ENCODE measurements at regions not wholly inside any gene's neighbourhood (a gene's known extent, or its start where the extent isn't known, plus 50 kb on each side); places are given as distances from the start of the nearest gene placed in this dataset.

DNA sequence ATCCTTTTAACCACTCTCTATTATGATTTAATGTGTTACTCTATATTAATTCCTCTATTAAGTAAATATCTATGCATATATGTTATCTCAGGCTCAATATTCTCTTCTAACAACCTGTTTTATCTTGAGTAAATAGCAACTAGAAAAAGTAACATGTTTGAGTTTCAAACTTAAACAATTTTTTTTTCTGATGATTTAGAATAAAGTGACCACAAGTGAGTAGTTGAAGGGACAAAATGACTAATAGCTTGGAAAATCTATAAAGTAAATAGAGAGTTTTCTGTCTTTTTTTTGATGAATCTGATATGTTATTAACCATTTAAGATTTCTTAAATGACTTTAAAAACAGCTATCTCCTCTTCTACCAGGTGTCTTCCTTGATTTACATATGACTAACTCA, 483.8 kb downstream of the TFEC start:
- no peaks in the 10 kb centered on the region for H3K27me3 ChIP-seq
- H3K36me3 ChIP-seq: no peaks in the 10 kb centered on the region
- H3K27ac ChIP-seq: no peak overlapping the region
- H3K4me3 ChIP-seq: no peak overlapping the region
- no peaks in the 10 kb centered on the region for H3K4me1 ChIP-seq (ENCODE audit: insufficient read depth)
- DNase-seq: no peak
- H3K9me3 ChIP-seq: no peaks in the 10 kb centered on the region
- intact Hi-C loops (cut with DNase I): no loop called here
- TF ChIP-seq POLR2A (IDR thresholded peaks at IDR 0.05) (no peak), EP300 (IDR thresholded peaks at IDR 0.05) (no peak)
- TF ChIP-seq, protein P1, sequence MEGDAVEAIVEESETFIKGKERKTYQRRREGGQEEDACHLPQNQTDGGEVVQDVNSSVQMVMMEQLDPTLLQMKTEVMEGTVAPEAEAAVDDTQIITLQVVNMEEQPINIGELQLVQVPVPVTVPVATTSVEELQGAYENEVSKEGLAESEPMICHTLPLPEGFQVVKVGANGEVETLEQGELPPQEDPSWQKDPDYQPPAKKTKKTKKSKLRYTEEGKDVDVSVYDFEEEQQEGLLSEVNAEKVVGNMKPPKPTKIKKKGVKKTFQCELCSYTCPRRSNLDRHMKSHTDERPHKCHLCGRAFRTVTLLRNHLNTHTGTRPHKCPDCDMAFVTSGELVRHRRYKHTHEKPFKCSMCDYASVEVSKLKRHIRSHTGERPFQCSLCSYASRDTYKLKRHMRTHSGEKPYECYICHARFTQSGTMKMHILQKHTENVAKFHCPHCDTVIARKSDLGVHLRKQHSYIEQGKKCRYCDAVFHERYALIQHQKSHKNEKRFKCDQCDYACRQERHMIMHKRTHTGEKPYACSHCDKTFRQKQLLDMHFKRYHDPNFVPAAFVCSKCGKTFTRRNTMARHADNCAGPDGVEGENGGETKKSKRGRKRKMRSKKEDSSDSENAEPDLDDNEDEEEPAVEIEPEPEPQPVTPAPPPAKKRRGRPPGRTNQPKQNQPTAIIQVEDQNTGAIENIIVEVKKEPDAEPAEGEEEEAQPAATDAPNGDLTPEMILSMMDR (IDR thresholded peaks at IDR 0.05): no peak

DNA sequence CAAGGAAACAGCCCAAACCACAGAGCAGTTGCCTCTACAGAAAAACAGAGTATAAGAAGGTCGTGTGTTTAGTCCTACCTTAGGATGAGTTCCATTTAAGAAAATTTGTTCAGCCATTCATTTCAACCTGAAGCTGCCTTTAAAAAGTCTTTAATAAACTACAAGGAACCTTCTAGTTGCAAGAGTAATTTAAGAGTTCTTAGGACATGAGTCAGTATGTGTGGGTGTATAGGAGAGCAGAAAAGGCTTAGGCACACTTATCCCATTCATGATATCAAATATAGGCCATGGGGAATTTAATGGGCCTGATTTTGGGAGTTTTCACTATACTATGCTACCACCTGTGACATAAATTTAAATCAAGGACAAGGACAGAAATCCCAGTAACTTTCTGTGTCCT, 496.8 kb downstream of the TFEC start:
- Histone ChIP-seq H3K27ac (no peak overlapping the region), H3K36me3 (no peaks in the 10 kb centered on the region), H3K4me1 (ENCODE audit: insufficient read depth) (peaks cover 1% of the 10 kb centered on the region), H3K27me3 (no peaks in the 10 kb centered on the region), H3K9me3 (no peaks in the 10 kb centered on the region), H3K4me3 (no peak overlapping the region)
- TF ChIP-seq POLR2A (IDR thresholded peaks at IDR 0.05): no peak
- TF ChIP-seq, protein P1 (IDR thresholded peaks at IDR 0.05): no peak
- no peak for TF ChIP-seq EP300 (IDR thresholded peaks at IDR 0.05)
- DNase-seq: no peak
- intact Hi-C loops (cut with DNase I): no loop called here
- WGBS, 3 donors: 70 to 79% (median 72%) methylated on average over 1 of the region's 1 CpG

DNA sequence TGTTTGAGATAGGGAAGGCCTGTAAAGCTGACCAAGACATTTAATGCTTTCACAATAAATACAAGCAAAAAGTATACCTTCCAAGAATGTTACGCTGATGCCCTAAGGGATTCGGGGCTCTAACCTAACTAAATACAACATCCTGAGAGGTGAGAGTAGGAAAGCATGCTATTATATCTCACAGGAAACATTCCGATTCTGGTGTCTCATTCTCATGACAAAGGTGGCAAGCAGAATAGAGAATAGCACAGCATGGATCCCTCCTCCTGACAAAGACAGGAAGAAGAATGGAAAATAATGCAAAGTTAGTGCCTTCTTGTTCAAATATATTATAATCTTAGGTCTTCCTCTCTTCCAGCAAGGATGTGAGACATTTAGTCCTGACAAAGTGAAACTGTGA, 504.3 kb downstream of the TFEC start:
- Histone ChIP-seq H3K27me3 (no peaks in the 10 kb centered on the region), H3K27ac (no peak overlapping the region), H3K9me3 (peaks cover 0 to 6% of the 10 kb centered on the region in 2 donors), H3K4me1 (ENCODE audit: insufficient read depth) (no peaks in the 10 kb centered on the region), H3K36me3 (no peaks in the 10 kb centered on the region), H3K4me3 (no peak overlapping the region)
- intact Hi-C loops (cut with DNase I): no loop called here
- 67 to 71% (median 69%) methylated on average over 3 of the region's 3 CpGs for WGBS, 3 donors
- TF ChIP-seq, protein P1 (IDR thresholded peaks at IDR 0.05): no peak
- TF ChIP-seq POLR2A (IDR thresholded peaks at IDR 0.05) (no peak), EP300 (IDR thresholded peaks at IDR 0.05) (no peak)
- no peak for DNase-seq

DNA sequence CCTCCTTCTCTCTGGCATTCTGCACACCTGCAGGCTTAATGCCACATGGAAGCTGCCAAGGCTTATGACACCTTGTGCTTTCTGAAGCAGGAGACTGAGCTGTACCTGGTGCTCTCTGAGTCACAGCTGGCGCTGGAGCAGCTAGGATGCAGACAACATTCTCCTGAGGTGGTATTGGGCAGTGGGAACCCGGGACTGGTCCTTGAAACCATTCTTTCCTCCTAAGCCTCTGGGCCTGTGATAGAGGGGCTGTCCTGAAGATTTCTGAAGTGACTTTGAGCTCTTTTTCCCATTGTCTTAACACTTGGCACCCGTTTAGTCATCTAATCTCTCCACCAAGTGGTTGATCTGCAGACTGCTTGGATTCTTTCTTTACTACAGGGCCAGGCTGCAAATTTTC, 508.4 kb downstream of the TFEC start:
- Histone ChIP-seq H3K4me1 (ENCODE audit: insufficient read depth) (no peaks in the 10 kb centered on the region), H3K9me3 (peaks cover 0 to 6% of the 10 kb centered on the region in 2 donors), H3K36me3 (no peaks in the 10 kb centered on the region), H3K27me3 (no peaks in the 10 kb centered on the region), H3K27ac (no peak overlapping the region), H3K4me3 (no peak overlapping the region)
- no peak for TF ChIP-seq EP300 (IDR thresholded peaks at IDR 0.05)
- TF ChIP-seq, protein P1 (IDR thresholded peaks at IDR 0.05): no peak
- no peak for TF ChIP-seq POLR2A (IDR thresholded peaks at IDR 0.05)
- 80 to 88% (median 88%) methylated on average over 3 of the region's 3 CpGs for WGBS, 3 donors
- DNase-seq: no peak
- intact Hi-C loops (cut with DNase I): no loop called here

DNA sequence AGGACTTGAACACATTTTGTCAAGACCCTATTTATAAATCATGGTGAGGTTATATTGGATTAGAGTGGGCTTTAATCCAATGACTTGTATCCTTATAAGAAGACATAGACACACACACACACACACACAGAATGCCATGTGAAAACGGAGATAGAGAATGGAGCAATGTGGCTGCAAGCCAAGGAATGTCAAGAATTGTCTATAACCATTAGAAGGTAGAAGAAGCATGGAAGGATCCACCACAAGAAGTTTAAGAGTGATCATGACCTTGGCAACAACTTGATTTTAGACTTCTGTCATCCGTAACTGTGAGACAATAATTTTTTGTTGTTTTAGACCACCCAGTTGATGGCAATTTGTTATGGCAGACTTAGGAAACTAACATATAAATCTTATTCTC, 514.2 kb downstream of the TFEC start:
- H3K4me3 ChIP-seq: no peak overlapping the region
- no peaks in the 10 kb centered on the region for H3K4me1 ChIP-seq (ENCODE audit: insufficient read depth)
- TF ChIP-seq, protein P1 (IDR thresholded peaks at IDR 0.05): no peak
- no peak for TF ChIP-seq EP300 (IDR thresholded peaks at IDR 0.05)
- no peak for TF ChIP-seq POLR2A (IDR thresholded peaks at IDR 0.05)
- no peaks in the 10 kb centered on the region for H3K36me3 ChIP-seq
- no peaks in the 10 kb centered on the region for H3K9me3 ChIP-seq
- no peaks in the 10 kb centered on the region for H3K27me3 ChIP-seq
- intact Hi-C loops (cut with DNase I): no loop called here
- no peak overlapping the region for H3K27ac ChIP-seq
- no peak for DNase-seq
- WGBS, 3 donors: 44 to 55% (median 50%) methylated on average over 2 of the region's 2 CpGs

Measured in ovary (tissue), 7 donors.